OCI-LY3 (cell line): ENCODE measurements at regions not wholly inside any gene's neighbourhood (a gene's known extent, or its start where the extent isn't known, plus 50 kb on each side); places are given as distances from the start of the nearest gene placed in this dataset.
A peak's percentile ranks its signal among the peaks of the same experiment; 100 is the strongest.

Experiments used
- H2AFZ ChIP-seq: fragments of 200-600, 300-600 bp; shearing (Covaris generic); 2 replicates; pipeline ENCODE4 v1.6.0; 2014; ENCODE audit warnings: antibody characterized with exemption, low read depth, low read length
- H3K27ac ChIP-seq: fragments of 200-600, 300-600 bp; sonication (generic); 2 replicates; pipeline ENCODE4 v1.5.1; 2014; ENCODE audit warnings: mild to moderate bottlenecking, low read length, moderate library complexity, mixed read lengths
- H3K27me3 ChIP-seq: fragments of 200-600, 300-600 bp; sonication (generic); 2 replicates; pipeline ENCODE4 v1.6.1; 2014; ENCODE audit warnings: low read depth, low read length, mixed read lengths
- H3K36me3 ChIP-seq: fragments of 200-600, 300-600 bp; sonication (generic); replicated peaks from 2 replicates; pipeline ENCODE3; 2014; ENCODE audit warnings: low read depth, low read length, mixed read lengths
- H3K4me1 ChIP-seq: fragments of 300-600, 200-600 bp; sonication (generic); 2 replicates; pipeline ENCODE4 v1.6.1; 2014; ENCODE audit warnings: low read length, mixed read lengths
- H3K4me2 ChIP-seq: fragments of 200-600, 300-600 bp; sonication (generic); 2 replicates; pipeline ENCODE4 v1.6.1; 2014; ENCODE audit warnings: low read length, mixed read lengths
- H3K4me3 ChIP-seq: fragments of 300-600, 200-600 bp; sonication (generic); 2 replicates; pipeline ENCODE4 v1.5.1; 2014; ENCODE audit warnings: antibody characterized with exemption, mild to moderate bottlenecking, low read length, moderate library complexity
- H3K79me2 ChIP-seq: fragments of 300-600, 200-600 bp; shearing (Covaris generic); 2 replicates; pipeline ENCODE4 v1.6.1; 2014; ENCODE audit warnings: mild to moderate bottlenecking, low read length, mixed read lengths
- H3K9ac ChIP-seq: fragments of 300-600, 200-600 bp; shearing (Covaris generic); 2 replicates; pipeline ENCODE4 v1.6.0; 2014; ENCODE audit warnings: mild to moderate bottlenecking, low read length, moderate library complexity
- H3K9me3 ChIP-seq: fragments of 200-600, 300-600 bp; shearing (Covaris generic); 2 replicates; pipeline ENCODE4 v1.6.1; 2014; ENCODE audit warnings: low read length, mixed read lengths; ENCODE audit not compliant: insufficient read depth
- H4K20me1 ChIP-seq: fragments of 200-600, 300-600 bp; sonication (generic); 2 replicates; pipeline ENCODE4 v1.6.1; 2016; ENCODE audit warnings: low read length, mixed read lengths; ENCODE audit not compliant: insufficient read depth
- CTCF ChIP-seq: fragments of 200-600, 300-600 bp; sonication (generic); IDR thresholded peaks from 2 replicates; pipeline ENCODE4 v1.5.1; 2014; ENCODE audit warnings: antibody characterized with exemption, low read length, low read depth
- EZH2phosphoT487 ChIP-seq: fragments of 200-600 bp; shearing (Covaris generic); IDR thresholded peaks from 2 replicates; pipeline ENCODE4 v1.6.1; 2018; ENCODE audit warnings: antibody characterized with exemption, mixed run types, low read depth

DNA sequence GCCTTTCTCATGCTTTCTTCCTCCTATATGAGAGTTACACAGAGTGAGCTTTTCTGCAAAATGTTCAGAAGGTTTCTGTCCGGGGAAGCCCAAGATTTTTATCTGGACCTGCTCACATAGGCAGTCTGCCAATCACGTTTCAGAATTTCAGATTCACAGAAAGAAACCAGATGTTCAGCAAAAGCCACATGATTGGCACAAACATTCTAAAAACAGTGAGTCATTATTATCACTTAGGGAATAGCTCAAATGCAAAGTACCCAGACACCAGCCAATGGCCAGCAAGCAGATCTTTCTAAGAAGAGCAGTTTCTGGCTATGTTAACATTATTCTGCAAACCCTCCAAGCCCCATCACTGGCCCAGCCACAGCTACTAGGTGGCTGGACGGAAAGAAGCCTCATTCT lies 1558.5 kb upstream of the TMEM132C start:
- H3K4me2 ChIP-seq, result peak overlapping the region; percentile 60
- no peaks in the 10 kb centered on the region for H3K79me2 ChIP-seq
- H3K27me3 ChIP-seq, result no peaks in the 10 kb centered on the region
- H3K4me3 ChIP-seq, result no peak overlapping the region
- no peak overlapping the region for H2AFZ ChIP-seq
- H3K27ac ChIP-seq, result peak overlapping the region; percentile 98
- peaks cover 38% of the 10 kb centered on the region for H3K4me1 ChIP-seq
- H4K20me1 ChIP-seq, result no peaks in the 10 kb centered on the region
- H3K9me3 ChIP-seq, result peaks cover 9% of the 10 kb centered on the region; the same call in 1 of the 2 replicates
- TF ChIP-seq EZH2phosphoT487 (no peak), CTCF (no peak)
- H3K36me3 ChIP-seq, result peaks cover 5% of the 10 kb centered on the region
- H3K9ac ChIP-seq, result peak overlapping the region; percentile 62; the same call in 1 of the 2 replicates

DNA sequence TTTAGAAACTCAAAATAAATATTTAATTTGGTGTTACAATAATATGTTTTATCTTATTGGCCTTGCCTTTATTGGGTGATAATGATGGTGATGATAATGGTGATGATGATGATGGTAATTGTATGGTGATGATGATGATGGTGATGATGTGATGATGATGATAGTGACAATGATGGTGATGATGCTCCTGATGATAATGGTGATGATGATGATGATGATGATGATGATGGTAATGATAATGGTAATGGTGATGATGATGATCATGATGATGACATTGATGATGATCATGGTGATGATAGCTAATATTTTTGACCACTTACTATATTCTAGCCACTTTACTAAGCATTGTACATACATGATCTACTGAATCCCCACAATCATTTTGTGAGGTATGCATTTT lies 1548.6 kb upstream of the TMEM132C start:
- H3K4me3 ChIP-seq, result no peak overlapping the region
- peaks cover 19% of the 10 kb centered on the region for H3K36me3 ChIP-seq
- H2AFZ ChIP-seq, result no peak overlapping the region
- H3K27ac ChIP-seq, result no peak overlapping the region
- peaks cover 3% of the 10 kb centered on the region; the same call in 1 of the 2 replicates for H3K4me1 ChIP-seq
- no peaks in the 10 kb centered on the region for H4K20me1 ChIP-seq
- H3K27me3 ChIP-seq, result no peaks in the 10 kb centered on the region
- TF ChIP-seq EZH2phosphoT487 (no peak), CTCF (no peak)
- peaks cover 22% of the 10 kb centered on the region; the same call in 1 of the 2 replicates for H3K9me3 ChIP-seq
- H3K9ac ChIP-seq, result no peak overlapping the region
- no peaks in the 10 kb centered on the region for H3K79me2 ChIP-seq
- no peak overlapping the region for H3K4me2 ChIP-seq

- H3K79me2 ChIP-seq, result no peaks in the 10 kb centered on the region
- no peak overlapping the region for H3K9ac ChIP-seq
- H3K4me1 ChIP-seq, result peaks cover 17% of the 10 kb centered on the region
- TF ChIP-seq EZH2phosphoT487 (no peak), CTCF (no peak)
- H3K9me3 ChIP-seq, result peaks cover 22% of the 10 kb centered on the region; the same call in 1 of the 2 replicates
- no peaks in the 10 kb centered on the region for H4K20me1 ChIP-seq
- H3K4me2 ChIP-seq, result no peak overlapping the region
- no peak overlapping the region for H3K27ac ChIP-seq
- peaks cover 24% of the 10 kb centered on the region for H3K36me3 ChIP-seq
- no peaks in the 10 kb centered on the region for H3K27me3 ChIP-seq
- H3K4me3 ChIP-seq, result no peak overlapping the region
- no peak overlapping the region for H2AFZ ChIP-seq
Observed at GRCh38 chr12:126719912-126720705, 1546.9 kb upstream of the TMEM132C start.

- Histone ChIP-seq H4K20me1 (no peaks in the 10 kb centered on the region), H3K27ac (no peak overlapping the region), H3K9me3 (peaks cover 5% of the 10 kb centered on the region; the same call in 1 of the 2 replicates), H3K27me3 (no peaks in the 10 kb centered on the region), H3K79me2 (no peaks in the 10 kb centered on the region), H3K4me1 (peaks cover 18% of the 10 kb centered on the region), H3K9ac (no peak overlapping the region), H2AFZ (no peak overlapping the region), H3K4me3 (no peak overlapping the region), H3K4me2 (no peak overlapping the region), H3K36me3 (peaks cover 7% of the 10 kb centered on the region)
- TF ChIP-seq EZH2phosphoT487 (no peak), CTCF (no peak)
Observed at GRCh38 chr12:126726481-126727217, 1540.3 kb upstream of the TMEM132C start.
